KMS-11 (cell line): ENCODE measurements at regions not wholly inside any gene's neighbourhood (a gene's known extent, or its start where the extent isn't known, plus 50 kb on each side); places are given as distances from the start of the nearest gene placed in this dataset.

ENCODE experiments used
- H2AFZ ChIP-seq: fragments of 200-600 bp; sonication (generic); 2 replicates; pipeline ENCODE4 v1.6.1; 2016; ENCODE audit warnings: antibody characterized with exemption, mixed run types, low read depth
- H3K27ac ChIP-seq: fragments of 200-600 bp; sonication (generic); 2 replicates; pipeline ENCODE4 v1.6.1; 2016; ENCODE audit warnings: mild to moderate bottlenecking, mixed run types
- H3K27me3 ChIP-seq: fragments of 200-600 bp; sonication (generic); 2 replicates; pipeline ENCODE4 v1.6.1; 2017; ENCODE audit warnings: mild to moderate bottlenecking, low read depth, mixed run types, moderate library complexity; ENCODE audit not compliant: insufficient read depth
- H3K36me3 ChIP-seq: fragments of 200-600 bp; sonication (generic); 2 replicates; pipeline ENCODE4 v1.6.1; 2017; ENCODE audit warnings: mild to moderate bottlenecking, mixed run types; ENCODE audit not compliant: insufficient read depth
- H3K4me1 ChIP-seq: fragments of 200-600 bp; sonication (generic); 2 replicates; pipeline ENCODE4 v1.6.1; 2016; ENCODE audit warnings: mild to moderate bottlenecking, low read depth, mixed run types; ENCODE audit not compliant: poor library complexity, severe bottlenecking
- H3K4me2 ChIP-seq: fragments of 200-600 bp; sonication (generic); 2 replicates; pipeline ENCODE4 v1.7.0; 2016; ENCODE audit warnings: mild to moderate bottlenecking, mixed run types
- H3K4me3 ChIP-seq: fragments of 200-600 bp; sonication (generic); IDR thresholded peaks from 2 replicates; pipeline ENCODE4 v1.6.1; 2017; ENCODE audit warnings: low read depth, low read length, mixed read lengths; ENCODE audit not compliant: insufficient read depth
- H3K79me2 ChIP-seq: fragments of 200-600 bp; sonication (generic); 2 replicates; pipeline ENCODE4 v1.6.1; 2016; ENCODE audit warnings: low read depth, mixed run types; ENCODE audit not compliant: insufficient read depth
- H3K9ac ChIP-seq: fragments of 200-600 bp; sonication (generic); 2 replicates; pipeline ENCODE4 v1.6.1; 2016; ENCODE audit warnings: mild to moderate bottlenecking, mixed run types
- H4K20me1 ChIP-seq: fragments of 200-600 bp; sonication (generic); 2 replicates; pipeline ENCODE4 v1.6.1; 2016; ENCODE audit warnings: mild to moderate bottlenecking, mixed run types; ENCODE audit not compliant: insufficient read depth
- TF ChIP-seq, protein P1 (sequence below): fragments of 200-600 bp; sonication (generic); conservative IDR thresholded peaks from 2 replicates; pipeline ENCODE4 v1.6.1; 2017; ENCODE audit warnings: low read depth, mild to moderate bottlenecking, antibody characterized with exemption, low read length, moderate library complexity, mixed read lengths

DNA sequence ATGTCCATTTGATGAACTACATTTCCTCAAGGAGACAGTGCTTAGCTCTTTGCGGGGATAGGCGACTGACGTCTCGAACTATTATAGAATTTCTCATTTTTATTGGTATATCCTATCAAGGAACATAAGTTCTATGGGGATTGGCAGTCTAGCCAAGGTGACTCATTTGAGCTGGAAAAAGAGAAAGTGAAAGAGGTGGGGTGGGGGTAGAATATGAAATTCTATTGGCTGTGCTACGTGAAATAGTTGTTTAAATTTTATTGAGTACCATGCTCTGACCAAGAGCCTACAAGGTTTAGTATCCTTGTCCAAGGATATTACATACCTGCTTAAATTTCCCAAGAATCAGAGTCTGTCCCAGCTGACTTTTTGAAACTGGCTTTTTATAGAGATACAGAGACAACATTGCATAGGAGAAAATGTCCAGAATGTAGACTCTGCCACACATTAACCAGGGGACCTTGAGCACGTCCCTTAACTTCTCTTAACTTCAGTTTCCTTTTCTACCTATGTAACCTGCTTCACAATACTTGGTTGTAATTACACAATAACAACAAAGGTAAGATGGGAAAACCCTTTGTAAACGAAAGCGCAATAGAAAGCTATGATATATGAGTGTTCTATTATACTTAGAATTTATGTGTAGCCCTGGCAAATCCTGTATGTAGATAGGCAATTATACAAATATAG lies 226.4 kb upstream of the WWC1 start:
- H3K27me3 ChIP-seq, result no peaks in the 10 kb centered on the region
- no peaks in the 10 kb centered on the region for H3K36me3 ChIP-seq
- H3K9ac ChIP-seq, result no peak overlapping the region
- no peaks in the 10 kb centered on the region for H3K4me1 ChIP-seq
- H3K27ac ChIP-seq, result no peak overlapping the region
- H4K20me1 ChIP-seq, result no peaks in the 10 kb centered on the region
- no peak overlapping the region for H3K4me2 ChIP-seq
- H3K4me3 ChIP-seq, result no peak overlapping the region
- no peak overlapping the region for H2AFZ ChIP-seq
- no peaks in the 10 kb centered on the region for H3K79me2 ChIP-seq
- TF ChIP-seq, protein P1, sequence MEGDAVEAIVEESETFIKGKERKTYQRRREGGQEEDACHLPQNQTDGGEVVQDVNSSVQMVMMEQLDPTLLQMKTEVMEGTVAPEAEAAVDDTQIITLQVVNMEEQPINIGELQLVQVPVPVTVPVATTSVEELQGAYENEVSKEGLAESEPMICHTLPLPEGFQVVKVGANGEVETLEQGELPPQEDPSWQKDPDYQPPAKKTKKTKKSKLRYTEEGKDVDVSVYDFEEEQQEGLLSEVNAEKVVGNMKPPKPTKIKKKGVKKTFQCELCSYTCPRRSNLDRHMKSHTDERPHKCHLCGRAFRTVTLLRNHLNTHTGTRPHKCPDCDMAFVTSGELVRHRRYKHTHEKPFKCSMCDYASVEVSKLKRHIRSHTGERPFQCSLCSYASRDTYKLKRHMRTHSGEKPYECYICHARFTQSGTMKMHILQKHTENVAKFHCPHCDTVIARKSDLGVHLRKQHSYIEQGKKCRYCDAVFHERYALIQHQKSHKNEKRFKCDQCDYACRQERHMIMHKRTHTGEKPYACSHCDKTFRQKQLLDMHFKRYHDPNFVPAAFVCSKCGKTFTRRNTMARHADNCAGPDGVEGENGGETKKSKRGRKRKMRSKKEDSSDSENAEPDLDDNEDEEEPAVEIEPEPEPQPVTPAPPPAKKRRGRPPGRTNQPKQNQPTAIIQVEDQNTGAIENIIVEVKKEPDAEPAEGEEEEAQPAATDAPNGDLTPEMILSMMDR, result no peak

DNA sequence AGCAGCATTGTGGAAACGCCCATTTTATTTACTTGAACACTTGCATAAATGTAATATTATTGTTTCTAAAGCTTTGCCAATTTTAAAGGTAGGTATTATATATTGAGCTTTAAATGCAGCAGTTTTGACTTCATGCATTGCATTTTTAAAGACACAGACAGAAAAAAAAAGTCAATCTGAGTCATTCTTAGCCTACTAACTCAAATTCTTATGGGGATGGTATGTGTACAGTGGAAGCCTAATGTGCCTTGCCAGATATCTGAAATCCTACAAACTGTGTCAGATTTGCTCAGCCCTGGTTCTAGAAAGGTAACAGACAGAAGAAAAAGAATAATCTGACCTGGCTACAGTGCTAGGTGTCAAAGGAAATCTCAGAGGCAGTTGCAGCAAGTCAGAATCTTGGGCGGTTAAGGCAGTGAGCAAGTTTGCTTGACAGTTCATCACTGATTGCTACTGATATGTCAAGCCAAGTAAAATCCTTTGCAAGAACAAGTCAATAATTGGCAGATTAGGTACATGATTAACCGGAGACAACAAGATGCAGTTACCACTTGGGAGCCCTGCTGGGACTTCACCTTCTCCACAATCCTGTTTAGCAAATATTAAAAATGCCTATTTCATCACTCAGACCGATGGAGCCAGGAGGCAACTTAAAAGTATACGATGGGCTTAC lies 224.8 kb upstream of the WWC1 start:
- H2AFZ ChIP-seq, result no peak overlapping the region
- H3K79me2 ChIP-seq, result no peaks in the 10 kb centered on the region
- TF ChIP-seq, protein P1, result no peak
- no peaks in the 10 kb centered on the region for H4K20me1 ChIP-seq
- no peak overlapping the region for H3K4me3 ChIP-seq
- H3K27ac ChIP-seq, result no peak overlapping the region
- no peak overlapping the region for H3K9ac ChIP-seq
- H3K36me3 ChIP-seq, result no peaks in the 10 kb centered on the region
- no peaks in the 10 kb centered on the region for H3K4me1 ChIP-seq
- H3K4me2 ChIP-seq, result no peak overlapping the region
- no peaks in the 10 kb centered on the region for H3K27me3 ChIP-seq

DNA sequence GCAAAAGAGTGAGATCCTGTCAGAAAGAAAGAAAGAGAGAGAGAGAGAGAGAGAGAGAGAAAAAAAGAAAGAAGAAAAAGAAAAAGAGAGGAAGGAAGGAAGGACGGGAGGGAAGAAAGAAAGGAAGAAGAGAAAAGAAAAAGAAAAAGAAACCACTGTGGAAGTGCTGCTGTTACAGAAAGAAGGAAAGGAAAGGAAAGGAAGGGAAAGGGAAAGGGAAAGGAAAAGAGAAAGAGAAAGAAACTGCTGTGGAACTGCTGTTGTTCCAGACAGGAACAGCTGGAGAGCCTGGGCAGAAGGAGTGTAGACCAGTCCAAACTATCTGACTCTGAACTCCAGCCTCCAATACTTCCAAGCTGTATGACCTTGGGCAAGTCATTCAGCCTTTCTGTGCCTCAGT lies 220.7 kb upstream of the WWC1 start:
- Histone ChIP-seq H3K27ac (no peak overlapping the region), H4K20me1 (no peaks in the 10 kb centered on the region), H3K79me2 (no peaks in the 10 kb centered on the region), H3K4me3 (no peak overlapping the region), H3K4me2 (no peak overlapping the region), H2AFZ (no peak overlapping the region), H3K36me3 (no peaks in the 10 kb centered on the region), H3K27me3 (no peaks in the 10 kb centered on the region), H3K4me1 (no peaks in the 10 kb centered on the region), H3K9ac (no peak overlapping the region)
- TF ChIP-seq, protein P1, result no peak

DNA sequence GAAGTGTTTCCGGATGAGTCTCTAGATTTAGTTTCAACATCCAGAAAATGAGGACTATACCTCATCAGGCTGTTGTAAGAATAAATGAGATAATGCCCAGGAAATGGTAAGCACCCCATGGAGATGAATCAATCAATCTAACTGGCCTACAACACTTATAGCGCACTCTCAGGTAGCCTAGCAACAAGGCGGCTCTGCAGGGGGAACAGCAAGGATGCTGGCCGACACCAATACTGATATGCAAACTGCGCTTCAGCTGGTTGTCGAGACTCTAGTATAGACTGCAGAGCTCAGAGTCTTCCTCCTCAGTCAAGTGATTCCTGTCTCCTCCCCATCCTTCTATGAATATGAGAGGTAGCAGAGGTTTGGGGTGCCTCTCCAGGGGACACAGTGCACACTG lies 218.8 kb upstream of the WWC1 start:
- Histone ChIP-seq H3K36me3 (no peaks in the 10 kb centered on the region), H3K9ac (no peak overlapping the region), H2AFZ (no peak overlapping the region), H3K79me2 (no peaks in the 10 kb centered on the region), H3K4me3 (no peak overlapping the region), H3K27ac (no peak overlapping the region), H3K4me1 (no peaks in the 10 kb centered on the region), H3K27me3 (no peaks in the 10 kb centered on the region), H4K20me1 (no peaks in the 10 kb centered on the region), H3K4me2 (no peak overlapping the region)
- TF ChIP-seq, protein P1, result no peak
